GM12872 (cell line): ENCODE measurements at regions not wholly inside any gene's neighbourhood (a gene's known extent, or its start where the extent isn't known, plus 50 kb on each side); places are given as distances from the start of the nearest gene placed in this dataset.

Experiments
- CTCF ChIP-seq: IDR thresholded peaks from 3 replicates; pipeline ENCODE4 v1.5.1; 2011; ENCODE audit warnings: low read depth, mild to moderate bottlenecking, low read length, moderate library complexity; ENCODE audit not compliant: insufficient read depth

GRCh38 chr5:125209650-125210049 lies 463.2 kb upstream of the ZNF608 start:
- TF ChIP-seq CTCF, result no peak

DNA sequence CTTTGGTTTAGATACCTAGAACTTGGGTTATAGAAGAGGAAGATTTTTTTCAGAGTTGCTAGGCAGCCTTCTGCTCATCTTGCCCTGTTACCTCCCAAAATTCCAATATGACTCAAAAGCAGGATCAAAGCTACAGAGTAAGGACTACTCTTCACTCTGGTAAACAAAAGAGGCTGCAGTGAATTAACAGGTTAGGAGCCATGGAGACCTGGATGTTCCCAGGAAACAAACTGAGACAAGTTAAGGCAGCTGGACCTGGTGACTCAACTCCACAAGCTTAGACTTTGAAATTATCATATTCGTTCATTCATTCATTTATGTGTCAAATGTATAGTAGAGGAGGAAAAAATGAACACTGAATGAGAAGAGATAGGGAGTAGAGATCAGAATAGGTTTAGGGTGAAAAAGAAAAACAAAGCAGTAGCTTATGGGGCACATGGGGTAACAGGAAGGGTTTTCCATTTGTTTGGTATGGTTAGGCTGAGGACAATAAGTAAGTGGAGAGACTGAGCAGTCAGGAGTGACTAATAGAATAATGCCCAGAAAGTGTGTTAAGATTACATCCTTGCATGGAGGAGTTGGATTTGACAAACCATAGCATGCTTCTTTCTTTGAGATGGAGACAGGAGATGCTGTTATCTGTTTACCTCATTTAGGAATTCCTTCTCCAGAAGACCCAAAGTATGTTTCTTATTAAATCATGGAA lies 464.0 kb upstream of the ZNF608 start:
- no peak for TF ChIP-seq CTCF

- TF ChIP-seq CTCF, result no peak
These were observed 467.6 kb upstream of the ZNF608 start for GRCh38 chr5:125214080-125214479.

DNA sequence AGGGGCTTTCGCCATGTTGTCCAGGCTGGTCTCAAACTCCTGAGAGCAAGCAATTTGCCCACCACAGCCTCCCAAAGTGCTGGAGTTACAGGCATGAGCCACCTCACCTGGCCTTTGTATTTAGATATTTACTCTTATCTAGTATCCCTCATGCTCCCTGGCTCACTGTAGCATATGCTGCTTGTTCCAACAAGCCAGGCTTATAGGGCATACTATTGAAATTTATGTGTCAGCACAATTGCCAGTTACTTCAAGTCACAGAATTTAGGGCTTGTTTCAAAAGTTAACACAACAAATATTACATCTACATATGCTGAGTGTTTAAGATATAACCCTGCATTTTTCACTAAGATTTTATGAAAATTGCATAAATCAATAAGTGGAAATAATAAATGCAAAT lies 469.2 kb upstream of the ZNF608 start:
- TF ChIP-seq CTCF, result no peak

DNA sequence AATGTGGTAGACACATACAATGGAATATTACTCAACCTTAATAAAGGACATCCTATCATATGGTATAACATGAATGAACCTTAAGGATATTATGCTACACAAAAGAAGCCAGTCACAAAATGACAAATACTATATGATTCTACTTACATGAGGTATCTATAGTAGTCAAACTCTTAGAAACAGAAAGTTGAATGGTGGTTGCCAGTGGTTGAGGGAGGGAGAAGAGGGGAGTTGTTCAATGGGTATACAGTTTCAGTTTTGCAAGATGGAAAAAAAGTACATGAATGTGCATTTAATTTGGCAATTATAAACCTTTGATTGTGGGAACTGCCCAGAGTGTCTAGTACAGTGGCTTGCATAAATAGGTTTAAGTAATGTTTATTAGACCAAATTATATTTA lies 473.3 kb upstream of the ZNF608 start:
- no peak for TF ChIP-seq CTCF

DNA sequence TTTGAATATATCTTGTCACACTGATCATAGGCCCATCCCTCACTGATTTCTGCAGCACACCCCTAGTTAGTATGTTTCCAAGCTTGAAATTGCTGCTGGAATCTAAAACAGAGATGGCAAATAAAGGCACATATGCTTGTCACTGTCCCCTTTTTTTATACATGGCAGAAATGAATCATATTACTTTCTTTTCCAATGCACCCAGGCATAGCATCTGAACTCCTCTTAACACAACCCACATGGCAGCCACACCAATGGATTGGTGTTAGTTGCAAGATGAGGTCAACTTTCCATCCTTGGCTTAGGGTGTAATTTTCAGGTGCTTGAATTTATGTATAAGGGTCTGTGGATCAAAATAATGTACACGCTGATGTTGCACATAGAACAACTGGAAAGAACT lies 473.8 kb upstream of the ZNF608 start:
- no peak for TF ChIP-seq CTCF

GRCh38 chr5:125222597-125223240 lies 476.3 kb upstream of the ZNF608 start:
- TF ChIP-seq CTCF, result no peak
